Stimulated activated naive CD8-positive, alpha-beta T cell treated with anti-CD3 and anti-CD28 coated beads, Interleukin-15, amount 100 ng/mL, for 72 hours (primary cell): ENCODE measurements at regions not wholly inside any gene's neighbourhood (a gene's known extent, or its start where the extent isn't known, plus 50 kb on each side); places are given as distances from the start of the nearest gene placed in this dataset.
"Not testable (repeated sequence)": the region's sequence is repeated elsewhere in the genome, so short reads cannot be mapped to it uniquely, and the experiment has no call there.

Source experiments
- ATAC-seq: fragments of 150-1000 bp; cut with Tn5 transposase; 2 replicates; pipeline ENCODE4 v1.10.0; 2021; ENCODE audit warnings: mild to moderate bottlenecking, moderate library complexity
- DNase-seq, 2 donors: peaks; one replicate each; pipeline ENCODE4 v3.0.0; 2021 to 2022
- H3K27ac Mint-ChIP-seq, 2 donors: one replicate each; pipeline ENCODE4 v1.8.0; 2022; ENCODE audit warnings: mild to moderate bottlenecking in 2 of 2, mixed read lengths in 2 of 2, moderate library complexity in 2 of 2
- H3K27me3 Mint-ChIP-seq: one replicate; pipeline ENCODE4 v1.8.0; 2022; ENCODE audit warnings: mixed read lengths
- H3K4me1 Mint-ChIP-seq: one replicate; pipeline ENCODE4 v1.8.0; 2022; ENCODE audit warnings: mild to moderate bottlenecking, mixed read lengths
- H3K4me3 Mint-ChIP-seq, 2 donors: one replicate each; pipeline ENCODE4 v1.8.0; 2022; ENCODE audit warnings: mild to moderate bottlenecking in 2 of 2, mixed read lengths in 2 of 2, moderate library complexity in 1 of 2
- H3K9me3 Mint-ChIP-seq, 2 donors: one replicate each; pipeline ENCODE4 v1.8.0; 2022; ENCODE audit warnings: mixed read lengths in 2 of 2

GRCh38 chr2:242117305-242117704 lies 247.8 kb downstream of the RTP5 start:
- H3K4me3 Mint-ChIP-seq, H3K4me1 Mint-ChIP-seq, H3K9me3 Mint-ChIP-seq, DNase-seq, H3K27me3 Mint-ChIP-seq, H3K27ac Mint-ChIP-seq: not testable (repeated sequence)
- peak; percentile 57 for ATAC-seq

DNA sequence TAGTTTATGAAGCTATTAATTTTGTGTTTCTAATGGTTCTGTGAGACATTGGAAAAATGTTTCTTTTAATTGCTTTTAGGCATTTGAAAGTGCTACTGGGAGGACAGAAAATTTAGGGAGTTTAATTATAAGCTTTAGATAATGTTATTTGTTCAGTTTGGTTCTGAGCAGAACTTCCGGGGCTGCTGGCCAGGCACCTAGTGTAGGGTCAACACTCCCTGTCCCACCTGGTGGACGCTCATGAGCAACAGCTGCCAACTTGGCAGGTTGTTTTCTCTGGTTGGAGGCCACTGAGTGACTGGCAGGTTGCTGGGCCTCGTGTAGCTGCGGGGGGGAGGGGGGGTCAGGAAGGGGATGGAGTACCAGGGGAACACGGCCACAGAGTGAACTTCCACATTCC lies 250.2 kb downstream of the RTP5 start:
- H3K4me1 Mint-ChIP-seq, ATAC-seq, H3K27ac Mint-ChIP-seq: not testable (repeated sequence)

DNA sequence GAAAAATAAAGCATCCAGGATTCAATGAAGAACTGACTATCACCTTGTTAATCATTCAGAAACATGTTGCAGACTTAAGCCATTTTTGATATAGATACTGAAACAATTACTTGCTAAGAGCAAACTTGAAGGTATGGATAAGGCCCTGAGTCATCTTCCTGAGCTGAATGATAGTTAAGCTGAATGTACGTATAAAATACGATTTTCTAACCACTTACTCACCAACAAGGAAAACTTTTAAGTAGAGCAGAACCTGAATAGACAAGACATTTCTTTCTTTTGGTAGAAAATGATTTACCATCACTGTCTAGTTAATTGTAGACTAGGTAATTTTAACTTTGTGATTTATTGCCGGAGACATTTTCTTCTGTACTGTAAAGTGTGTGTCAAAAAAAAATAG lies 261.2 kb downstream of the RTP5 start:
- not testable (repeated sequence) for H3K27ac Mint-ChIP-seq, ATAC-seq

More for the DNA sequence above, 250.2 kb downstream of the RTP5 start:
- not testable (repeated sequence) for DNase-seq, H3K27me3 Mint-ChIP-seq, H3K9me3 Mint-ChIP-seq, H3K4me3 Mint-ChIP-seq

DNA sequence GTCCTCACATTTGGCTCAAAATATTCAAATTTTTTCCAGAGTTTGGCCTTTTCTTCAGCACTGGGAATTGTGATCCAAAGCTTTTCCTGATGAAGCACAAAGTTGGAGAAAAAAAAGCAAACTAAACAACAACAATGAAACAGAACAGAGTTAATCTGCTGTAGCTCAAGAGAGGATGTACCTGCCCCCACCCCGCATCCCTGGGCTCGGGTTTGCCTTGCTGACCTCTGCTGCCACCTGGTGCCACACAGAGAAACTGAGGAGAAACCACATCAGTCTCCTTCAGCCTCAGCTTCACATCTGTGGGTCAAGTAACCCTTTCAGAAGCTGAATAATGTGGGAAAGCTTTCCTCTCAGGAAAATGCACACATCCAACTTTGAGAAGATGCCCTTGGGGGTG lies 290.4 kb downstream of the RTP5 start:
- not testable (repeated sequence) for H3K4me3 Mint-ChIP-seq, H3K27ac Mint-ChIP-seq, H3K9me3 Mint-ChIP-seq, DNase-seq, H3K27me3 Mint-ChIP-seq, ATAC-seq, H3K4me1 Mint-ChIP-seq

More for the DNA sequence above, 261.2 kb downstream of the RTP5 start:
- not testable (repeated sequence) for H3K27me3 Mint-ChIP-seq, H3K4me1 Mint-ChIP-seq, H3K4me3 Mint-ChIP-seq, H3K9me3 Mint-ChIP-seq, DNase-seq

GRCh38 chr2:242165115-242165514 lies 295.6 kb downstream of the RTP5 start:
- not testable (repeated sequence) for DNase-seq, H3K27ac Mint-ChIP-seq, H3K9me3 Mint-ChIP-seq, ATAC-seq, H3K4me3 Mint-ChIP-seq, H3K27me3 Mint-ChIP-seq, H3K4me1 Mint-ChIP-seq

- H3K27ac Mint-ChIP-seq, H3K4me1 Mint-ChIP-seq, ATAC-seq, H3K27me3 Mint-ChIP-seq, H3K4me3 Mint-ChIP-seq, DNase-seq, H3K9me3 Mint-ChIP-seq: not testable (repeated sequence)
Observed at GRCh38 chr2:242171290-242171689, 301.8 kb downstream of the RTP5 start.
